ENCODE measurements at regions not wholly inside any gene's neighbourhood (a gene's known extent, or its start where the extent isn't known, plus 50 kb on each side); places are given as distances from the start of the nearest gene placed in this dataset.

DNA sequence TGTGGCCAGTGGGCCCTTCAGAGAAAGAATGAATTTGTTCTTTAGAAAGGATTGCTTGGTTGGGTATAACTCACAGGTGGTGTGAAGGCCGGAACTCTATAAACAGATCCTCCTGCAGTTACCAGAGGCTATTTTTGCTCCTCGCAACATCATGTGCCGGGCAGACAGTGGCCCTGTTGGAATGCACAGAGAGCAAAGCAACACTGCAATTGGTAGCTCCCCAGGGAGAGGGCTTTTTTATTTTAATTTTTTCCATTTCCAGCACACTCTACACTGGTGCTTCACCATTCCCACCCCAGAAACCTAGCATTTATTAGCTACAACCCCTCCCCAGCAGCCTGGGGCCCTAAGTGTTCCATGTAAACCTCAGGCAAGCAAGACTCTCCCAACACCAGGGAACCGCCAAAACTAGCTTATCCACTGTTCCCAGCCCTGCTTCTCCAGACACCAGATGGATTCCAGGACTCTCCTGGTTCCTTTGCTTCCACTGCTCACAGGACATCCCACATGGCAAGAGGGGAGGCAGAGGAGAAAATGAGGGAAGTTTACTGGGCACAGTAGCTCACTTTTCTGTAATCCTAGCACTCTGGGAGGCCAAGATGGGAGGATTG lies 75.1 kb upstream of the TMEM164 start:
- no peak overlapping the region for H3K14ac ChIP-seq (ENCODE audit: low read length)
- H2AFZ ChIP-seq (ENCODE audit: low read length) = no peak overlapping the region
- no peak overlapping the region for H2BK5ac ChIP-seq (ENCODE audit: low read length)
- H3K23ac ChIP-seq (ENCODE audit: low read depth, low read length, poor library complexity) = no peak overlapping the region
- no peaks in the 10 kb centered on the region for H3K27me3 ChIP-seq (ENCODE audit: control insufficient read depth in 3 of 3, insufficient read depth in 3 of 3, low read depth in 1 of 3, low read length in 3 of 3)
- no peaks in the 10 kb centered on the region for H3K79me1 ChIP-seq (ENCODE audit: low read depth, low read length)
- no peak overlapping the region for H4K91ac ChIP-seq (ENCODE audit: low read depth, low read length, poor library complexity)
- no peak overlapping the region for H3K4me3 ChIP-seq (ENCODE audit: low read length in 2 of 2)
- no peak overlapping the region for H3K4ac ChIP-seq (ENCODE audit: low read length)
- no peak overlapping the region for H2BK120ac ChIP-seq (ENCODE audit: low read depth, low read length)
- H4K8ac ChIP-seq (ENCODE audit: low read depth, low read length) = no peak overlapping the region
- no peaks in the 10 kb centered on the region for H3K36me3 ChIP-seq (replicated peaks in 1 of 2; ENCODE audit: control insufficient read depth in 2 of 2, insufficient read depth in 2 of 2, low read length in 2 of 2)
- no peak overlapping the region for H3K18ac ChIP-seq (ENCODE audit: low read length)
- no peaks in the 10 kb centered on the region for H3K9me3 ChIP-seq (replicated peaks in 1 of 2; ENCODE audit: control insufficient read depth in 2 of 2, insufficient read depth in 1 of 2, low read depth in 1 of 2, low read length in 2 of 2)
- no peak overlapping the region for H3K9ac ChIP-seq (ENCODE audit: low read depth, low read length, poor library complexity)
- no peak overlapping the region for H2BK12ac ChIP-seq (ENCODE audit: low read length)
- H3K4me1 ChIP-seq (ENCODE audit: control insufficient read depth in 2 of 2, insufficient read depth in 1 of 2, low read depth in 1 of 2, low read length in 2 of 2) = no peaks in the 10 kb centered on the region
- no peak overlapping the region for H2BK15ac ChIP-seq (ENCODE audit: low read length)
- no peak overlapping the region for H3K4me2 ChIP-seq (ENCODE audit: insufficient read depth, low read length, poor library complexity, severe bottlenecking)
- no peak for DNase-seq (ENCODE audit: low spot score)
- no peak overlapping the region for H3K27ac ChIP-seq (replicated peaks; ENCODE audit: low read length)
- no CpG with 5 or more reads among the region's 4 CpGs for WGBS, 2 donors (ENCODE audit: extremely low coverage in 2 of 2, insufficient read length in 2 of 2, insufficient replicate concordance in 1 of 2)
- H2AK5ac ChIP-seq (ENCODE audit: low read depth, low read length) = no peak overlapping the region

DNA sequence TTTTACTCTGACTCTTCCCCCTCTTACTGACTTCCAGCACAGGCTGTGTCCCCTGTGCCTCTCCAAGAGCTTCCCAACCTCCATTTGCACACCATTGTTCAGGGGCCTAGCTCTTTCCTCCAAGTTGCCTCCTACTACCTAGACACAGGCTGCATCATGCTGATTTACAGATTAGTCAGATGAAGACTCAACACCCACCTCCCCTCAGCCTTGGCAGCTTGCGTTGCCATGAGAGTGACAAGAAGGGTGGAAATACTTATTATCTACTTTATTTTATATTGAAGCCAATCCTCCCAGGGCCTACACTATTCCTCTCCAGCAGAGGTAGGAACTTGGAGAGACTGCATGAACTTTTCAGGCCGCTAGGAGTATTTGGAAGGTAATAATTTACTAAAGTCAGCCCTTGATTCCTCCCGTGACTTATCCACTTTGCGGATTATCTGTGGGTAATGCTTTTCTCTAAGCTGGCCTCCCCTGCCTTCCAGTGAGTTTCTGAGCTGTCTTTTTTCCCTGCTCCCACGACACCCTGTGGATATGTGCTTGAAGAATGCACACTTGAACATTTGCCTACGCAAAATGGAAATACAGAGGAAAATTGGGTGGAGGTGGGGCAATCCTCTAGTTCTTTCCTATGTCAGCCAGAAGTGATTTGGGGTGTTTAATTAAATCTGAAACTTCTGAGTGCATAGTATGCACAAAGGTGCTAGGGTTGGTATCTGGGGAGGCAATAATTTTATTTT lies 74.1 kb upstream of the TMEM164 start:
- Histone ChIP-seq H3K4me3 (ENCODE audit: low read length in 2 of 2) (no peak overlapping the region), H3K4me1 (ENCODE audit: control insufficient read depth in 2 of 2, insufficient read depth in 1 of 2, low read depth in 1 of 2, low read length in 2 of 2) (no peaks in the 10 kb centered on the region), H3K4ac (ENCODE audit: low read length) (no peak overlapping the region), H2AFZ (ENCODE audit: low read length) (no peak overlapping the region), H2BK12ac (ENCODE audit: low read length) (no peak overlapping the region), H2BK5ac (ENCODE audit: low read length) (no peak overlapping the region), H2BK120ac (ENCODE audit: low read depth, low read length) (no peak overlapping the region), H3K27ac (replicated peaks; ENCODE audit: low read length) (no peak overlapping the region), H3K18ac (ENCODE audit: low read length) (no peak overlapping the region), H3K23ac (ENCODE audit: low read depth, low read length, poor library complexity) (no peak overlapping the region), H3K36me3 (replicated peaks in 1 of 2; ENCODE audit: control insufficient read depth in 2 of 2, insufficient read depth in 2 of 2, low read length in 2 of 2) (no peaks in the 10 kb centered on the region), H3K79me1 (ENCODE audit: low read depth, low read length) (no peaks in the 10 kb centered on the region), H3K9ac (ENCODE audit: low read depth, low read length, poor library complexity) (no peak overlapping the region), H3K27me3 (ENCODE audit: control insufficient read depth in 3 of 3, insufficient read depth in 3 of 3, low read depth in 1 of 3, low read length in 3 of 3) (peaks cover 0 to 4% (median 0%) of the 10 kb centered on the region in 3 experiments), H3K9me3 (replicated peaks in 1 of 2; ENCODE audit: control insufficient read depth in 2 of 2, insufficient read depth in 1 of 2, low read depth in 1 of 2, low read length in 2 of 2) (no peaks in the 10 kb centered on the region), H3K14ac (ENCODE audit: low read length) (no peak overlapping the region), H3K4me2 (ENCODE audit: insufficient read depth, low read length, poor library complexity, severe bottlenecking) (no peak overlapping the region), H4K91ac (ENCODE audit: low read depth, low read length, poor library complexity) (no peak overlapping the region), H2BK15ac (ENCODE audit: low read length) (no peak overlapping the region), H2AK5ac (ENCODE audit: low read depth, low read length) (no peak overlapping the region), H4K8ac (ENCODE audit: low read depth, low read length) (no peak overlapping the region)
- no CpG with 5 or more reads among the region's 6 CpGs for WGBS, 2 donors (ENCODE audit: extremely low coverage in 2 of 2, insufficient read length in 2 of 2, insufficient replicate concordance in 1 of 2)
- no peak for DNase-seq (ENCODE audit: low spot score)

DNA sequence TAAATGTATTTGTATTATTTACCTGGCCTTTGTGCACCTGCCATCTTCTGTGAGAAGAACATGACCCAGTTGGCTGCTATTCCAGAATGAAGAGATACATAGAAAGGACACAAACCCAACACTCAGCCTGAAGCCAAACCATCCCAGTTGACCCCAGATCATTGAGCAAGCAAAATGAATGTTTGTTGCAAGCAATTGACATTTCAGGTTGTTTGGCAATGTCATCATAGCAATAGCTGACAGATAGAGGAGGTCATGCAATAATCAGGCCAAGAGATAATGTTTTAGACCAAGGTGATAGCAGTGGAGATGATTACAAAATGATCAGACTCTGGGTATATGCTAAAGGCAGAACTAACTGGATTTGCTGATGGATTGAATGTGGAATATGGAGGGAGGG lies 71.2 kb upstream of the TMEM164 start:
- Histone ChIP-seq H3K27ac (replicated peaks; ENCODE audit: low read length) (no peak overlapping the region), H3K27me3 (ENCODE audit: control insufficient read depth in 3 of 3, insufficient read depth in 3 of 3, low read depth in 1 of 3, low read length in 3 of 3) (peaks cover 0 to 16% (median 0%) of the 10 kb centered on the region in 3 experiments), H2AK5ac (ENCODE audit: low read depth, low read length) (no peak overlapping the region), H2BK5ac (ENCODE audit: low read length) (no peak overlapping the region), H3K4me3 (ENCODE audit: low read length in 2 of 2) (no peak overlapping the region), H2BK120ac (ENCODE audit: low read depth, low read length) (no peak overlapping the region), H2BK15ac (ENCODE audit: low read length) (no peak overlapping the region), H3K4me2 (ENCODE audit: insufficient read depth, low read length, poor library complexity, severe bottlenecking) (no peak overlapping the region), H3K14ac (ENCODE audit: low read length) (no peak overlapping the region), H3K4me1 (ENCODE audit: control insufficient read depth in 2 of 2, insufficient read depth in 1 of 2, low read depth in 1 of 2, low read length in 2 of 2) (no peaks in the 10 kb centered on the region), H3K79me1 (ENCODE audit: low read depth, low read length) (no peaks in the 10 kb centered on the region), H3K18ac (ENCODE audit: low read length) (no peak overlapping the region), H4K8ac (ENCODE audit: low read depth, low read length) (no peak overlapping the region), H3K36me3 (replicated peaks in 1 of 2; ENCODE audit: control insufficient read depth in 2 of 2, insufficient read depth in 2 of 2, low read length in 2 of 2) (no peaks in the 10 kb centered on the region), H3K4ac (ENCODE audit: low read length) (no peak overlapping the region), H2AFZ (ENCODE audit: low read length) (no peak overlapping the region), H4K91ac (ENCODE audit: low read depth, low read length, poor library complexity) (no peak overlapping the region), H2BK12ac (ENCODE audit: low read length) (no peak overlapping the region), H3K9me3 (replicated peaks in 1 of 2; ENCODE audit: control insufficient read depth in 2 of 2, insufficient read depth in 1 of 2, low read depth in 1 of 2, low read length in 2 of 2) (no peaks in the 10 kb centered on the region), H3K23ac (ENCODE audit: low read depth, low read length, poor library complexity) (no peak overlapping the region), H3K9ac (ENCODE audit: low read depth, low read length, poor library complexity) (no peak overlapping the region)
- no peak for DNase-seq (ENCODE audit: low spot score)

DNA sequence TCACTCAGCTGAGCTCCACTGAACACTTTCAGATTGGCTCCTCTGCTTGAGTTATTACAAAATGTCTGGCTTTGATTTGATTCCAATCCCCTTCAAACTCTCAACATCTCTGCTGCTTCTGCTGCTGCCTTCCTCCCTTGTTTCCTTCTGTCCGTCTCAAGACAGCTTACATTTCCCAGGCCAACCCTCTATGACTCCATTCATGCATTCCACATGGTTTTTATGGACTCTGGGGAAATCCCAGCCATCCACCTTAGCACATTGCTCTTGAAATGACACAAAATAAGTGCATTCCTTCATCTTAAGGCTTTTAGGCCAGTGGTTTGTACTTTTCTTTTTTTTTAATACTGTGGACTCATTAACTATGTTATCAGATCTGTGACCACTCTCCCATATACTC lies 68.5 kb upstream of the TMEM164 start:
- Histone ChIP-seq H2BK15ac (ENCODE audit: low read length) (no peak overlapping the region), H3K9ac (ENCODE audit: low read depth, low read length, poor library complexity) (no peak overlapping the region), H2BK120ac (ENCODE audit: low read depth, low read length) (no peak overlapping the region), H4K91ac (ENCODE audit: low read depth, low read length, poor library complexity) (no peak overlapping the region), H3K4me1 (ENCODE audit: control insufficient read depth in 2 of 2, insufficient read depth in 1 of 2, low read depth in 1 of 2, low read length in 2 of 2) (no peaks in the 10 kb centered on the region), H3K27me3 (ENCODE audit: control insufficient read depth in 3 of 3, insufficient read depth in 3 of 3, low read depth in 1 of 3, low read length in 3 of 3) (peaks cover 0 to 16% (median 0%) of the 10 kb centered on the region in 3 experiments), H2BK12ac (ENCODE audit: low read length) (no peak overlapping the region), H2AFZ (ENCODE audit: low read length) (no peak overlapping the region), H3K4ac (ENCODE audit: low read length) (no peak overlapping the region), H3K23ac (ENCODE audit: low read depth, low read length, poor library complexity) (no peak overlapping the region), H3K36me3 (replicated peaks in 1 of 2; ENCODE audit: control insufficient read depth in 2 of 2, insufficient read depth in 2 of 2, low read length in 2 of 2) (no peaks in the 10 kb centered on the region), H4K8ac (ENCODE audit: low read depth, low read length) (no peak overlapping the region), H3K27ac (replicated peaks; ENCODE audit: low read length) (no peak overlapping the region), H3K4me2 (ENCODE audit: insufficient read depth, low read length, poor library complexity, severe bottlenecking) (no peak overlapping the region), H3K79me1 (ENCODE audit: low read depth, low read length) (no peaks in the 10 kb centered on the region), H3K18ac (ENCODE audit: low read length) (no peak overlapping the region), H2AK5ac (ENCODE audit: low read depth, low read length) (no peak overlapping the region), H3K9me3 (replicated peaks in 1 of 2; ENCODE audit: control insufficient read depth in 2 of 2, insufficient read depth in 1 of 2, low read depth in 1 of 2, low read length in 2 of 2) (no peaks in the 10 kb centered on the region), H3K14ac (ENCODE audit: low read length) (no peak overlapping the region), H2BK5ac (ENCODE audit: low read length) (no peak overlapping the region), H3K4me3 (ENCODE audit: low read length in 2 of 2) (no peak overlapping the region)
- DNase-seq (ENCODE audit: low spot score) = no peak
- no CpG with 5 or more reads among the region's 1 CpG for WGBS, 2 donors (ENCODE audit: extremely low coverage in 2 of 2, insufficient read length in 2 of 2, insufficient replicate concordance in 1 of 2)
